Stimulated activated CD4-positive, alpha-beta T cell treated with anti-CD3 and anti-CD28 coated beads, Interleukin-1b, Interleukin-23, amount 100 ng/mL, for 4 hours (primary cell): ENCODE measurements at regions not wholly inside any gene's neighbourhood (a gene's known extent, or its start where the extent isn't known, plus 50 kb on each side); places are given as distances from the start of the nearest gene placed in this dataset.

ENCODE experiments used
- DNase-seq, 2 donors: peaks; one replicate each; pipeline ENCODE4 v3.0.0-alpha.2; 2020; ENCODE audit warnings: low read depth in 2 of 2

- no peak for DNase-seq
These were observed 1296.6 kb downstream of the AACS start for GRCh38 chr12:126361804-126362203.

DNA sequence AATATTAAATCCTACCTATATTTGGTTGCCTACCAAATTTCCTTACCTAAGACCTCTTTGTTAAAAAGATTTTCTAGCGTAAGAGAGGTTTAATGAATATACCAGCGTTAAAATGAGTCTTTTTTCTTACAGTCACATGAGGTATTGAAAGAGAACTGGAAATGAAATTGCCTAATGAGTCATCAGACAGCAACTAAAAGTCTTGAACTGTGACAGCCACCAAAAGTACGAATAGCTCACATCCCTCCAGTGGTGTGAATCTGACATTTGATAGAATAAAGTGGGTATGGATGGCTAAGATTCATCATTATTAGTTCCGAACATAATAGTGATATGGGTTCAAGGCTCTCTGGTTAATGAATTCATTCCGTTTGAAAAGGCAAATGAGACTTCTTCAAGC lies 1297.3 kb downstream of the AACS start:
- DNase-seq: no peak

- DNase-seq: no peak
These were observed 1297.7 kb downstream of the AACS start for GRCh38 chr12:126362964-126363363.

GRCh38 chr12:126369487-126370463 lies 1304.5 kb downstream of the AACS start:
- no peak for DNase-seq

GRCh38 chr12:126383506-126383905 lies 1318.3 kb downstream of the AACS start:
- no peak for DNase-seq

GRCh38 chr12:126384026-126384564 lies 1318.9 kb downstream of the AACS start:
- no peak for DNase-seq

DNA sequence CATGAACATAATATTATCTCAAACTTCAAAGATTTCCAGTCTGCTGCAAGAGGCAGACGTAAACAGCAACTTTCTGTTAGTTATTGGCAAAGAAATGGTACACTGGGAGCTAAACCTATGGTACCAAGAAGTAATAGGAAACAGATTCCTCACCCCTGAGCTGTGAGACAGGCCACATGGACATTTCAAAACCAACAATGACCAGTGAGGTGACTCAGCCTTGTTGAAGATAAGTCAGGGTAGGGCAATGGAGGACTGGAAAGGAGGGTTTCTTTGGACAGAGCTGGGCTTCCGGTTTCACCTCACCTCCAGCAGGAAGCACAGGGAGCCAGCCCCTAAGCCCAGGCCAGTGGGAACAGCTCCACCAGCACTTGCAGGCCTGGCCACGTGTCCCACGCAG lies 1320.5 kb downstream of the AACS start:
- DNase-seq: no peak

GRCh38 chr12:126389220-126389841 lies 1324.1 kb downstream of the AACS start:
- no peak for DNase-seq

DNA sequence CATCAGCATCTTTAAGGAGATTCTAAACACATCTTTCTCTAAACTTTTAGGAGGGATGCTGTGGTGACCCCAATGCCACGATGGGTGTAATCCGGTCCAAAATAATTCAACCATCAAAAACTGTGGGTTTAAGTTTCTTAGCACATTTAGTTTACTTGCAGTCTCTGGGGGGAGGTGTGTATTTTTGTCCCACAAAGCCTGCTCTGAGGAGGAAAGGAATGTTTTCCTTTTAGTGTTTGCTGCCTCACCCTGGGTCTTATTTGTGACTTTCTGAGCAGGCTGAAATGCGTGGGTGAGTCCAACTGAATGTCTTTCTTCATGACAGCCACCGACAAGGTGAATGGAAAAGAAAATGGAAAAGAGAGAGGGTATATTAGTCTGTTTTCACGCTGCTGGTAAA lies 1324.7 kb downstream of the AACS start:
- no peak for DNase-seq

DNA sequence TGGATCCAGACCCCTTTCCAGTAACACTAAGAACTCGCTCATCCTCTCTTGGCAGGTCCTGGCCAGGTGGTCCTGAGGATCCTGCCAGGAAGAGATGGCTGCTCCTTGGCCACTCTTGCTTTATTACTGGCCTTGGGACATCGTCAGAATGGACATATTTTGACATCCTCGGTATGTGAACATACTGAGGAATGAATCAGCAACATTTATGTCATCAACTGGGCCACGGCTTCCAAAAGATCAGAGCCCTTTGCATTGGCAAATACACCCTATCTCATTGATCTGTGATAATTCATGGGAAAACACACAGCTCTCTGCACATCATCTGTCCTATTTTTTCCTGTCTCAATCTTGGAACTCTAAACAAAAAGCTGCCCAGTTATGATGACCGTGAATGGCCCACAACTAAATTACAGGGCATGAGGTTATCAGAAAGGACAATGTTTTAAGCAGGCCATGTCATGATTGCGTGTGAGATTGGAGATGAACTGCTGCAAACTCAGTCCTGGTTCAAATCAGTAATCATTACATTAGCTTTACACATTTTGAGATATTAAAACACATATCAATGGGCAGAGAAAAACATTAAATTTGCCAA lies 1325.8 kb downstream of the AACS start:
- no peak for DNase-seq

DNA sequence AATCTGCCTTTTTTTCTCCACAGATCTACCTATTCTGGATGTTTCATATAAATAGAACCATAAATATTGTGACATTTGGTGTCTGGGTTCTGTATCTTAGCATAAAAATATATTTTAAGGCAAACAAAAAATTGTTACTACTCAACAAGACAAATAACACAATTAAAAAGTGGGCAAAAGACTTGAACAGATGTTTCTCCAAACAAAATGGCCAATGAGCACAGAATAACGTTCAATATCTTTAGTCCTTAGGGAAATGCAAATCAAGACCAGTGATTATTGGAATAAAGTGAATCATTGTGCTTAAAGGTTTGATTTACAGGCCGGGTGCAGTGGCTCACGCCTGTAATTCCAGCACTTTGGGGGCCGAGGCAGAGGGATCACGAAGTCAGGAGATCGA lies 1331.3 kb downstream of the AACS start:
- DNase-seq: no peak

DNA sequence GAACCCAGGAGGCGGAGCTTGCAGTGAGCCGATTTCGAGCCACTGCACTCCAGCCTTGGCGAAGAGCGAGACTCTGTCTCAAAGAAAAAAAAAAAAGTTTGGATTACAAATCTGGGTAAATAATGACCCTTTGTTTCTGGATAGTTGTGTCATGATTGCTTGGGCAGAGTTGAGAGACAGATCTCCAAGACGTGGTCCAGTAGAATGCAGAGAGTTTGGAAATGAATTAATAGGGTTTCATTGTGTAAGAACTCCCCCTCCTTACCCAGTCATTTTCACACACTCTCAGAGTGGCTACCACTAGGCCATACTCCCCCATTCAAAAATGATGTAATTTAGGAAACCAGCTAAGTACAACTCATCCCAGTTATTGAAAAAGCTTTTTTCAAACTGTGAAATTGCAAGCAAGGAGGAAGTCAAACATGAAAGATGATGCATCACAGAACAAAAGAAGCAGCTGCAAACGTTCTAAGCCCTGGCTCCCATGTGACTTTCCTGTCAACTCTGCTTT lies 1331.9 kb downstream of the AACS start:
- no peak for DNase-seq

GRCh38 chr12:126397660-126398059 lies 1332.4 kb downstream of the AACS start:
- no peak for DNase-seq

GRCh38 chr12:126400831-126401230 lies 1335.6 kb downstream of the AACS start:
- DNase-seq: no peak

- DNase-seq: no peak
These were observed 1339.2 kb downstream of the AACS start for GRCh38 chr12:126404293-126404881.

DNA sequence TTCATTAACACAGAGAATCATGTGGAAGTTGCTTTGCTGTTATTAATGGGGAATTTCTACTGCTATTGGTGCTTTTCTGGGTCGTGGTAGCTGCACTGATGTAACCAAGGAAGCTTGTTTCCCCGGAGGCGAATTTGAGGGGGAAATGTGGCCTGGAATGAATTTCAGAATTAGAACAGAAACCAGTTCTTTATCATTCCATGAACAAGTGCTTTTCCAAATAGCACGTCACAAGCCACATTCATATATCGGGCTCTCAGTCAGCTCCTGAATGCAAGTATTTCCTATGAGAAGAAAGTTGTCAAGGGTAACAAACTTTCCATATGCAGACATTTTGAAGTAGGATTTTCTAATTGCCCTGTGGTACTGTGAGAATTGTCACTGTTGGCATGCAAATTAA lies 1353.2 kb downstream of the AACS start:
- no peak for DNase-seq

DNA sequence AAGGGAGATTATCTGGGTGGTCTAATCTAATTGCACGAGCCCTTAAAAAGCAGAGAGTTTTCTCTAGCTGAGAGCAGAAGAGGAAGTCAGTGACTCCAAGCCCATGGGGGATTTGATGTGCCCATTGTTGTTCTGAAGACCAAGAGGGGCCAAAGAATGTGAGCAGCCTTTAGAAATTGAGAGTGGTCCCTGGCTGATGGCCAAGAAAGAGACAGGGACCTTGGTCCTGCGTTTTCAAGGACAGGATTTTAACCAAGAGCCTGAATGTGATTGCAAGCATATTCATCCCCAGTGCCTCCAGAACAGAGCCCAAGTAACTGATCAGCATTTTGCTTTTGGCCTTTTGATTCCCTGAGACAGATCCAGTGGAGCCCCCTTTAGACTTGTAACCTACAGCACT lies 1353.9 kb downstream of the AACS start:
- no peak for DNase-seq

DNA sequence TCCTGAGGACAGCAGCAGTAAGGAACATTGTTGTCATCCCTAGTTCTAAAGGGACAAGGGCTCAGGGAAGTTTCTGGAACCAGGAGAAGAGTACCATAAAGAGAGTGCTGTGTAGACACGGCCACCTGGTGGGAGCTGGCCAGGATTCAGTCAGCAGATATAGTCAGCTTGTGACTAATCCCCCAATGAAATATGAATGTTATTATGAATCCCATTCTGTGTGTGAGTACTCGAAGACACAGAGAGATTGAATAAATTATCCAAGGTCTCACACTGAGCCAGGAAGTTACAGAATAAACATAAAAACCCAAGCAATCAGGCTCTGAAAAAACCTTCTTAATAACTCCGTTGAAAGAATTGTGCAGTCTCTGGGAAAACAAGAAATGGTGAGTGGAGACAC lies 1359.5 kb downstream of the AACS start:
- no peak for DNase-seq

GRCh38 chr12:126425264-126425663 lies 1360.0 kb downstream of the AACS start:
- DNase-seq: no peak

DNA sequence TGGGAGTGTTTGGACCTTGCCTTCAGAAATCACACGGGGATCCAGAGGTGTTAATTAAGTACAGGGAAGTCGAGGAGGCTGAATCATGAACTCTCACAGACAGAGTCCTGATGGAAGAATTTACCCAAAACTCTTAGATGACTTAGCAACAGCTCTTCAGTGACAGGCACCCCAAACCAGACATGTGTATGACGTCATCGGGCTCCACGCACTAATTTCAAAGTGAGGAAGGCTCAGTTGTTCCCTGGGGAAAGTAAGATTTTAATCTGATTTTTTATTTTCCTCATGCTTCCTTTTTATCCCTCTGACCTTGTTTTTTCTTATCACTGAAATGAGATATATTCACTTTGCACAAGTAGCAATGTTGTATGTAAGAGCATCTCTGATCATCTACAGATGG lies 1363.5 kb downstream of the AACS start:
- DNase-seq: no peak

DNA sequence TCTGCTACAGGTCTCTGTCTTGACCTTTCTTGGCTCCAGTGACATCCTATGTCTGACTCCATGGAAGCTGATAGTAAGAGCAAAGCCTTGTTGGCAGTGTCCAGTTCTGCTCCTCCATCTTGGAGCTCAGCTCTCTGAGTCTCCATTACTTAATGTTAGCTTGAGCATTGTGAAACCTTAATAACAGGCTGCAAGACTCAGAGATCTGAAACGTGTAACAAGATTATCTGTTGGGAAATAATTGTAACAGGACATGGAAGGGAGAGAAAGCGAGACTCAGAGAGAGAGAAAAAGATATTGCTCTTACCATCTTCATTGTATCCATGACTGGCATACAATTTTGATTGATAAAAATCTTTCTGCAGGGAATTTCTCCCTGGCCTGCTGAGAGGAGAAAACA lies 1365.7 kb downstream of the AACS start:
- no peak for DNase-seq

GRCh38 chr12:126431767-126432166 lies 1366.5 kb downstream of the AACS start:
- no peak for DNase-seq
